D341Med (cell line): ENCODE measurements at regions not wholly inside any gene's neighbourhood (a gene's known extent, or its start where the extent isn't known, plus 50 kb on each side); places are given as distances from the start of the nearest gene placed in this dataset.
"Not testable (repeated sequence)": the region's sequence is repeated elsewhere in the genome, so short reads cannot be mapped to it uniquely, and the experiment has no call there.

Source experiments
- DNase-seq: peaks from one replicate; pipeline ENCODE4 v3.0.0; 2012; ENCODE audit warnings: low spot score

GRCh38 chr4:131883181-131883580, 1265.9 kb upstream of the PCDH10 start:
- DNase-seq: not testable (repeated sequence)

DNA sequence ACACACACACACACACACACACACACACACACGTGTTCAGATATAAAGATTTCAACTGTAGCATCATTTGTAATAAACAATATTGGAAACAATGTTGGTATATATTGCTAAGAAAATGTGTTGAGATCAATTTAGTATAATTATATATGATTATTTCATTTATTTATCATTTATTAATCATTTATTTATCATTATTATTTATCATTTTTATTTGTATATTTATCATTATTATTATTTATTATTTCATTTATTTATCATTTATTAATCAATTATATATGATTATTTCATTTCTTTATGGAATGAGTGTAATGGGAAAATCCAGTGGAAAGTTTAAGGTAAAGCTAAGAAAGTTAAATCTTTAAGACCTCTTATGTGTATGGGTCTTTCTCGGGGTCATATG, 1223.4 kb upstream of the PCDH10 start:
- DNase-seq: not testable (repeated sequence)

- not testable (repeated sequence) for DNase-seq
Observed at GRCh38 chr4:131967646-131968045, 1181.4 kb upstream of the PCDH10 start.

GRCh38 chr4:131974730-131975129, 1174.4 kb upstream of the PCDH10 start:
- no peak for DNase-seq

DNA sequence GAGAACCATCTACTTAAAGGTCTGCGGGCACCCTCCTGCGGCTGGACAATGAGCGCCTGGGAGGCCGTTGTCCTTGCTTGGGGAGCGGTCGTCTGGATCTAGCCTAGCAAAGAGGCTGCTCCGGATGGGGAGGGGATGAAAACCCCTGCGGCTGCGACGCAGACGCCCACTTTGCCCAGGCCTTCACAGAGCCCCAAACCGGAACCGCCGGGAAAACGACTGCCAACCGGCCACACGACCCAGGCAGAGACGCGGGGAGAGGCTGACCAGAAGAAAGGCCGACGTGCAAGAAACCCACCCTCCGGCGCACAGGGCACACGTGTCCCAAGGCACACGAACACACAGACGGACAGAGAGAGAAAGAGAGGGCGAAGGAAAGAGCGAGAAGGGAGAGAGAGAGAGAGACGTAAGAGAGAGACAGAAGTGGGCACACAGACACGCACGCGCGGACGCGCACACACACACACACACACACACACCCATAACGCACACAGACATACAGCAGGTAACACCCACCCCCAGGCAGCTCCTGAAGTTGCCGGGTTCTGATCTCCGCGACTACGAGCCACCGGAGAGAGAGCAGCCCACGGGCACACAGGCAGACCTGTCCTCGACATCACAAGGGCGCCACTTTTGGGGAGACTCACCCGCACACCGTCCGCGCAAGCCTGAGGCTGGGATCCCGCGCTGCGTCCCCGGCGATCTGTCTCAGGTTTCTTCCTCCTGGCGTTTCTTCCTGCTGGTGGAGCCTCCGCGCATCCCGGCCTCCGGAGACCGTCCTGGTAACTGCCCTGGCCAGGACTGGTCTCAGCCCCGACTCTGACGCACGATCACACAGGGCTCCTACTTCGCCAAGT, 1173.6 kb upstream of the PCDH10 start:
- not testable (repeated sequence) for DNase-seq

GRCh38 chr4:131976133-131977002, 1172.7 kb upstream of the PCDH10 start:
- DNase-seq: not testable (repeated sequence)

DNA sequence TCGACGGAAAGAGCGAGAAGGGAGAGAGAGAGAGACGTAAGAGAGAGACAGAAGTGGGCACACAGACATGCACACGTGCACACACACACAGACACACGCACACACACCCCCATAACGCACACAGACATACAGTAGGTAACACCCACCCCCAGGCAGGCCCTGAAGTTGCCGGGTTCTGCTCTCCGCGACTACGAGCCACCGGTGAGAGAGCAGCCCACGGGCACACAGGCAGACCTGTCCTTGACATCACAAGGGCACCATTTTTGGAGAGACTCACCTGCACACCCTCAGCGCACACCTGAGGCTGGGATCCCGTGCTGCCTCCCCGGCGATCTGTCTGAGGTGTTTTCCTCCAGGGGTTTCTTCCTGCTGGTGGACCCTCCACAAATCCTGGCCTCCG, 1171.0 kb upstream of the PCDH10 start:
- DNase-seq: no peak

DNA sequence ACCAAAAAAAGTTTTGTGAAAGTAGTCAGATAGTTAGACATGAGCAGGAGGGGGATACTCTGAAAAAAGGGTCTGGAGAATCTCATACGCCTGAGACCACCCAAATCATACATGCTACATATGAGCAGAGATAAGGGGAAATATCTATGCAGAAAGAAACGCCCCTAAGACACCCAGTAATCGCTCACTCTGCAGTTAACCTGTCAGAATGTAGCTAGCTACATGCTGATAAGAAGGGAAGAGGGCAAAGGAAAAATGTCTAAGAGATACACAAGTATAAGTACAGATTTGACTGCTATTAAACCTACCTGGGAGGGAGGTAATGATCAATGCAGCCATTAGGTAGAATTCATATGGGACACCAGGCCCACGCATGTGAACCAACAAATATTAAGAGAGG, 1159.5 kb upstream of the PCDH10 start:
- DNase-seq: no peak

DNA sequence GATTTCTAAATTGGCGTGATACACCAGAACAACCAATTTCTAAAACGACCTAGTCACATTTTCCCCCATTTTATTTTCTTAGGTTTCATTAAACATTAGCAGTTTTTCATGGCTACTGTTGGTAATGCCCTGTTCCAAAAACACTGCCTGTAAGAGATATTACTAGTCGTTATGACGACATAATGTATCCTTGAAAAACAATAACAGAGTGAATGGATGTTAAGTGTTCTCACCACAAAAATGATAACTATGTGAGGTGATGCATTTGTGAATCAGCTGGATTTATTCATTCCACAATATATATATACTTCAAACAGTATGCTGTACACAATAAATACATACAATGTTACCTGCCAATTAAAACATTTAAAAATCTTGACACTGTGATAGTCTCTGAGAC, 1147.6 kb upstream of the PCDH10 start:
- DNase-seq: no peak

DNA sequence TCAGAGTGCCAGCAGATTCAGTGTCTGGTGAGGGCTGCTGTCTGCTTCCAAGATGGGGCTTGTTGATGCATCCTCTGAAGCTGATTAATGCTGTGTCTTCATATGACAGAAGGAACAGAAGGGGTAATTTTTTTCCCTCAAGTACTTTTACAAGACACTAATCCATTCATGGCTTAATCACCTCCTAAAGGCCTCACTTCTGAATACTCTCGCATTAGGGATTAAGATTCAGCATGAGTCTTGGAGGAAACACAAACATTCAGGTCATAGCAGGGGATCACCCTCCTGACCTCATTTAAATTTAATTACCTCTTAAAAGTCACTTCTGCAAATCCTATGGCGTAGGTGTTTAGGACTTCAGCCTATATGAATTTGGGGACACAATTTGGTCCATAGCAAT, 1145.5 kb upstream of the PCDH10 start:
- peak; percentile 26 for DNase-seq

GRCh38 chr4:132015321-132015720, 1133.8 kb upstream of the PCDH10 start:
- DNase-seq: no peak

DNA sequence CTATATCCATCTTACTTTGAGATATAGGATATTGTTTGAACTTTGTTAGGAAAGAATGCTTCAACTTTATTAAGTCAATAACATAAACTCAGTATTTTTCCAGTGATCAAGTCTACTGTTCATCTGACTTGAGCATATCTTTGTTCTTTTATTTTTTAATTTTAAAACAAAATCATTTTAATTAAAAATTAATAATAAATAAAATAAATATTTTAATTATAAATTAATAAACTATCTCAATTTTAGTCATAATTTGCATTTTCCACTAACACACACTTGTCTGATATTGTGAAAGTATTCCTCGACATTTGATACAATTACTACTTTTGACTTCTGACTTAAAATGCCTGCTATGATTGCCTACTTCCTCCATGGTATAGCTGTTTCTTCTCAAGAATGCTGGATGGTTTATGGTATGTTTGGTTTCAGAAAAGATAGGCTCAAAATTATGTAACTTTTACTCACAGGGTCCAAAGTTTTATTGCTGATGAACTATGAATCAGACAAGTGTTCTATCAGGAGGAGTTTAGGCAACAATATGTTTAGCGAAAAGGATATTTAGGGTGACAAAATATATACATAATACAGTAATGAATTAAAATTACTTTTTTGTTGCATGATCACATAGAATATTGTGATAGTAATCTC, 1132.3 kb upstream of the PCDH10 start:
- no peak for DNase-seq

DNA sequence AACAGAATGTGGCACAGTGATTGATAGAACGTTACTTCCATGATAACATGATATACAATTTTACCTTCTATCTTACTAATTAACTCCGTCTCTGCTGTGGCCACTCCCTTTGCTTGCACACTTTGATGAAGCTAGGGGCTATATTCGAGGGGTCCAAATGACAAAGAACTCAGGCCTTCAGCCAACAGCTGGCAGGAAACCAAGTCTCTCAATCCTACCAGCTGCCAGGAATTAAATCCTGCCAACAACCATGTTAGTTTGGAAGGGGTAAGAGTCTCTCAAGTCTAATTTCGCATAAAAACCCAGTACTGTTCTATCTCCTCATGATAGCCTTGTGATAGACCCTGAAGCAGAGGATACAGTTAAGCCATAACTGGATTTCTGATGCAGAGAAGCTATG, 1122.9 kb upstream of the PCDH10 start:
- DNase-seq: peak; percentile 11

GRCh38 chr4:132026816-132027215, 1122.3 kb upstream of the PCDH10 start:
- DNase-seq: no peak

DNA sequence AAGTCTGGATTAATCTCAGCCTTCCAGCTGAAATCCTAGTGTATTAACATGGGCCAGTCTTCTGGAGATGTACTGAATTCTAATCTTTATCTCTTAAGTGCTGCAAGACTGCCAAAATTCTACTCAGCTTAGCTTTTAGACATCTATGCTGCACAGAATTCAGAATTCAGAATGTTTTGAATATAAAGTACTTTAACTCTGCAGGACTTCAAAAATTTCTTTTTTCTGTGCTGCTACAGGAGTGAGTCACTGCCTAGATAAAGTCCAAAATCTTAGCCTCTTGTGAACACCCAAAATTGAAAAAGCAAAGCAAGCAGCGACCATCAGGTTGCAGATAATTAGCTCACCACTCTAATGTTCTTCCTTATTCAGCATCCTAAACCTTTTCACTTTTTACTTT, 1092.6 kb upstream of the PCDH10 start:
- no peak for DNase-seq

- no peak for DNase-seq
Observed at GRCh38 chr4:132059227-132059626, 1089.9 kb upstream of the PCDH10 start.

DNA sequence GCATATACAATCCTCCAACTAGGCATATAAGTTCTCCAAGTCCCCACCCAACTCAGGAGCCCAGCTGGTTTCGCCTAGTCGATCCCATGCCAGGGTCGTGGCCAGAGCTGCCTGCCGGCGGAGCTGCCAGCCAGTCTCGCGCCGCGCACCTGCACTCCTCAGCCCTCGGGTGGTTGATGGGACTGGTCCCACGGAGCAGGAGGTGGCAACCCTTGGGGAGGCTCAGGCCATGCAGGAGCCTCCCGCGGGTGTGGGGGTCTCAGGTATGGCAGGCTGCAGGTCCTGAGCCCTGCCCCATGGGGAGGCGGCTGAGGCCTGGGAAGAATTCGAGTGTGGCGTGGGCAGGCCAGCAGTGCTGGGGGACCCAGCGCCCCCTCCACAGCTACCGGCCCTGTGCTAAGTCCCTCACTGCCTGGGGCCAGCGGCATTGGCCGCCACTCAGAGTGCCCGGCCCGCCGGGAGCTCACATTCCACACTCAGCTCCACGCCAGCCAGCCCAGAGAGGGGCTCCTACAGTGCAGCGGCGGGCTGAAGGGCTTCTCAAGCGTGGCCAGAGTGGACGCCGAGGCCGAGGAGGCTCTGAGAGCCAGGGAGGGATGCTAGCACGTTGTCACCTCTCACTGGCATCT, 1086.4 kb upstream of the PCDH10 start:
- DNase-seq: no peak

GRCh38 chr4:132063829-132064228, 1085.3 kb upstream of the PCDH10 start:
- DNase-seq: no peak

GRCh38 chr4:132065940-132066495, 1083.1 kb upstream of the PCDH10 start:
- no peak for DNase-seq

DNA sequence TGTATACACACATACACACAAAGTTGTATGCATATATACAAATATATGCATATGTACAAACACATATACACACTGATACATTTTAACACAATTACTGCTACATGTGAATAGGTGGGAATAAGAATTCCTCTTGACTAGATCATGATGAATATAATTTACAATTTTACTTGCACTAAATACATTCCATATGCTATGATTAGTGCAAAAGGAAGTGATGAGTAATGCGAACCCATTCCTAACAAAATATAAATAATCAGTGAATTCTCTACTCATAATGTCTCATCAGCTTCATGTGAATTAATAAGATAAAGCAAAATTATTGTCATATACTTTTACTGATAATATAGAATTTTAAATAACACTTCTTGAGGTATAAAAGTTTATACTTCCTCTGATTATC, 1077.3 kb upstream of the PCDH10 start:
- no peak for DNase-seq

DNA sequence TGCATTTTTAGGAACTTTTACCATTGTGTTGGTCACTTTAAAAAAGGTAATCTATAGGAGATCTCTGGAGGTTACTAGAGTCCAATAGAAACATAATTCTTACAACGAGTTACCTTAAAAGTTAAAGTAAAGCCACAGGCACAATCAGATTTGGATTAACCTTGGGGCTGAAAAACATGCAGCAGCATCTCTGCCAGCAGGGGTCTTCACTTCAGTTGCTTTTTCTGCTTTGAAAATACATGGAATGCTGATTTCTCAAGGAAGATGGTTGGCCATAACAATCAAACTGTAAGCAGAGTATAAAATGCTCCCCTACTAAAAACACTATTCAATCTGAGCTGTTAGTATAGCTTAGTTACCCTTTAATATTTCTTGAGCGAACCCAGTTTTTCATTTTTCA, 1072.3 kb upstream of the PCDH10 start:
- no peak for DNase-seq

DNA sequence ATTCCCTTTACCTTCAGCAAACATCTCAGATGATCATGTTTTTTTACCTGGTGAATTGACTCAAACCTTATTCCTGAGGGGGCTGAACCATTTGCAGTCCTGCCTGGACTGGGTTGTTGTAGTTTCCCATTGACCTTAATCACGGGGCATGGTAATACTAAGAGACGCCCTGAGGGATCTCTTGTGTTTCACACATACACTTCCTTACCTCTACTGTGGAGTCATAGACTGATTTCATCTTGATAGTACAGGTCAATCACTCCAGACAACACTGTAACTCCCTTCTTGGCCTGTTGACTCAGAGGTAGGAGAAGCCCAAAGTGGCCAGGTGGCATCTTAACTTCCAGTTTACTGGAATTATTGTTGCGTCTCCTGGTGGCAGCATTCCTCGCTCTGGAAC, 1064.0 kb upstream of the PCDH10 start:
- no peak for DNase-seq
